ENCODE measurements at regions not wholly inside any gene's neighbourhood (a gene's known extent, or its start where the extent isn't known, plus 50 kb on each side); places are given as distances from the start of the nearest gene placed in this dataset.

- H3K9me3 ChIP-seq (ENCODE audit: insufficient read depth, low read length): no peaks in the 10 kb centered on the region
- H3K36me3 ChIP-seq (replicated peaks; ENCODE audit: low read depth, low read length): no peaks in the 10 kb centered on the region
- H3K4me2 ChIP-seq (ENCODE audit: low read length): no peak overlapping the region
- no peak overlapping the region for H2AFZ ChIP-seq (ENCODE audit: low read depth, low read length)
- TF ChIP-seq CTCF (IDR thresholded peaks at IDR 0.05; ENCODE audit: low read depth, low read length): no peak
- no peak for TF ChIP-seq EZH2phosphoT487 (IDR thresholded peaks at IDR 0.05; ENCODE audit: low read depth)
- no peak overlapping the region for H3K27ac ChIP-seq (ENCODE audit: low read length)
- no peaks in the 10 kb centered on the region for H3K4me1 ChIP-seq (ENCODE audit: low read length)
- no peaks in the 10 kb centered on the region for H4K20me1 ChIP-seq (ENCODE audit: insufficient read depth, low read length)
- H3K4me3 ChIP-seq (ENCODE audit: low read length): no peak overlapping the region
- no peak overlapping the region for H3K9ac ChIP-seq (ENCODE audit: low read length)
- H3K79me2 ChIP-seq (ENCODE audit: low read length): no peaks in the 10 kb centered on the region
- no peaks in the 10 kb centered on the region for H3K27me3 ChIP-seq (ENCODE audit: low read depth, low read length)
Measured at GRCh38 chr11:27968461-27968860, 139.5 kb downstream of the KIF18A start.

GRCh38 chr11:27965559-27965958, 142.4 kb downstream of the KIF18A start:
- H4K20me1 ChIP-seq (ENCODE audit: insufficient read depth, low read length): no peaks in the 10 kb centered on the region
- TF ChIP-seq EZH2phosphoT487 (IDR thresholded peaks at IDR 0.05; ENCODE audit: low read depth): no peak
- no peak for TF ChIP-seq CTCF (IDR thresholded peaks at IDR 0.05; ENCODE audit: low read depth, low read length)
- no peak overlapping the region for H3K4me2 ChIP-seq (ENCODE audit: low read length)

GRCh38 chr11:27963370-27963769, 144.6 kb downstream of the KIF18A start:
- H3K27me3 ChIP-seq (ENCODE audit: low read depth, low read length): no peaks in the 10 kb centered on the region
- no peak overlapping the region for H3K27ac ChIP-seq (ENCODE audit: low read length)
- no peak for TF ChIP-seq CTCF (IDR thresholded peaks at IDR 0.05; ENCODE audit: low read depth, low read length)
- TF ChIP-seq EZH2phosphoT487 (IDR thresholded peaks at IDR 0.05; ENCODE audit: low read depth): no peak
- no peaks in the 10 kb centered on the region for H4K20me1 ChIP-seq (ENCODE audit: insufficient read depth, low read length)
- H3K9me3 ChIP-seq (ENCODE audit: insufficient read depth, low read length): no peaks in the 10 kb centered on the region
- no peak overlapping the region for H3K4me3 ChIP-seq (ENCODE audit: low read length)
- no peak overlapping the region for H3K9ac ChIP-seq (ENCODE audit: low read length)
- H3K4me2 ChIP-seq (ENCODE audit: low read length): no peak overlapping the region
- H3K36me3 ChIP-seq (replicated peaks; ENCODE audit: low read depth, low read length): no peaks in the 10 kb centered on the region
- no peak overlapping the region for H2AFZ ChIP-seq (ENCODE audit: low read depth, low read length)
- no peaks in the 10 kb centered on the region for H3K79me2 ChIP-seq (ENCODE audit: low read length)
- H3K4me1 ChIP-seq (ENCODE audit: low read length): no peaks in the 10 kb centered on the region

More at GRCh38 chr11:27965559-27965958, 142.4 kb downstream of the KIF18A start:
- Histone ChIP-seq H3K9me3 (ENCODE audit: insufficient read depth, low read length) (no peaks in the 10 kb centered on the region), H3K27ac (ENCODE audit: low read length) (no peak overlapping the region), H3K27me3 (ENCODE audit: low read depth, low read length) (no peaks in the 10 kb centered on the region), H3K4me1 (ENCODE audit: low read length) (no peaks in the 10 kb centered on the region), H3K4me3 (ENCODE audit: low read length) (no peak overlapping the region), H3K36me3 (replicated peaks; ENCODE audit: low read depth, low read length) (no peaks in the 10 kb centered on the region), H3K9ac (ENCODE audit: low read length) (no peak overlapping the region), H2AFZ (ENCODE audit: low read depth, low read length) (no peak overlapping the region), H3K79me2 (ENCODE audit: low read length) (no peaks in the 10 kb centered on the region)

- Histone ChIP-seq H3K79me2 (ENCODE audit: low read length) (no peaks in the 10 kb centered on the region), H3K27me3 (ENCODE audit: low read depth, low read length) (no peaks in the 10 kb centered on the region), H3K9ac (ENCODE audit: low read length) (no peak overlapping the region), H3K9me3 (ENCODE audit: insufficient read depth, low read length) (no peaks in the 10 kb centered on the region), H3K4me2 (ENCODE audit: low read length) (no peak overlapping the region), H3K4me1 (ENCODE audit: low read length) (no peaks in the 10 kb centered on the region), H2AFZ (ENCODE audit: low read depth, low read length) (no peak overlapping the region), H3K27ac (ENCODE audit: low read length) (no peak overlapping the region), H3K4me3 (ENCODE audit: low read length) (no peak overlapping the region), H3K36me3 (replicated peaks; ENCODE audit: low read depth, low read length) (no peaks in the 10 kb centered on the region), H4K20me1 (ENCODE audit: insufficient read depth, low read length) (no peaks in the 10 kb centered on the region)
- TF ChIP-seq CTCF (IDR thresholded peaks at IDR 0.05; ENCODE audit: low read depth, low read length) (no peak), EZH2phosphoT487 (IDR thresholded peaks at IDR 0.05; ENCODE audit: low read depth) (no peak)
Measured at GRCh38 chr11:27949951-27950738, 157.8 kb downstream of the KIF18A start.

Data from OCI-LY3 (cell line).